Neural crest cell (in vitro differentiated cells): ENCODE measurements at regions not wholly inside any gene's neighbourhood (a gene's known extent, or its start where the extent isn't known, plus 50 kb on each side); places are given as distances from the start of the nearest gene placed in this dataset.

Experiments used
- DNase-seq: peaks from one replicate; pipeline ENCODE4 v3.0.0; 2021; ENCODE audit warnings: low read depth, mixed read lengths, low spot score
- H3K27ac Mint-ChIP-seq: one replicate; pipeline ENCODE4 v1.8.0; 2021; ENCODE audit warnings: mild to moderate bottlenecking, mixed read lengths; ENCODE audit not compliant: unreplicated experiment
- H3K27me3 Mint-ChIP-seq: 2 replicates; pipeline ENCODE4 v1.8.0; 2021; ENCODE audit warnings: low read depth, mild to moderate bottlenecking, mixed read lengths
- H3K36me3 Mint-ChIP-seq: 2 replicates; pipeline ENCODE4 v1.8.0; 2021; ENCODE audit warnings: low read depth, mild to moderate bottlenecking, mixed read lengths
- H3K4me1 Mint-ChIP-seq: 2 replicates; pipeline ENCODE4 v1.8.0; 2021; ENCODE audit warnings: mixed read lengths
- H3K4me3 Mint-ChIP-seq: one replicate; pipeline ENCODE4 v1.8.0; 2021; ENCODE audit warnings: mild to moderate bottlenecking, mixed read lengths
- H3K9me3 Mint-ChIP-seq: 2 replicates; pipeline ENCODE4 v1.8.0; 2021; ENCODE audit warnings: mixed read lengths
- TF ChIP-seq, protein P1 (sequence below): fragments of 200-600 bp; sonication (generic); conservative IDR thresholded peaks from 2 replicates; pipeline ENCODE4 v1.5.0; 2021; ENCODE audit warnings: antibody characterized with exemption, mild to moderate bottlenecking

DNA sequence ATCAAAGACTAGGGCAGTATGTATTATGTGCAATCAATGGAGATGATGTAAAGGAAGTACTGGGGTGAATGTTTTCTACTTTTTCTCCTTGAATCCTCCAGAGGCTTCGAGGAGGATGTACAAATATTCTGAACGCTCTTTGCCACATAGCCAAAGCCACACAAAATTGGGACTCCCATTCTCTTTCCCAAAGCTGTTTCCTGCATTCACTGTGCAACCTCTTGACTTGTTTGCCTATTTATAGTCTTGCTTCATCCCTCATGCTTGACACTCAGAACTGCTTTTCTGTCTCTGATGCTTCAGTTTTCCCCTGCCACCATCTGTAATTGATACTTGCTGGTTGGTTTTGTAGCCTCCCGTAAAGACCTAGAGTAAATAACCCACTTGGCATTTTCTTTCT, 208.2 kb upstream of the RBMS1 start:
- Mint-ChIP-seq H3K9me3 (peaks cover 3% of the 10 kb centered on the region), H3K36me3 (peaks cover 5% of the 10 kb centered on the region), H3K4me3 (no peak overlapping the region), H3K4me1 (peaks cover 46% of the 10 kb centered on the region), H3K27me3 (no peaks in the 10 kb centered on the region), H3K27ac (no peak overlapping the region)
- TF ChIP-seq, protein P1, sequence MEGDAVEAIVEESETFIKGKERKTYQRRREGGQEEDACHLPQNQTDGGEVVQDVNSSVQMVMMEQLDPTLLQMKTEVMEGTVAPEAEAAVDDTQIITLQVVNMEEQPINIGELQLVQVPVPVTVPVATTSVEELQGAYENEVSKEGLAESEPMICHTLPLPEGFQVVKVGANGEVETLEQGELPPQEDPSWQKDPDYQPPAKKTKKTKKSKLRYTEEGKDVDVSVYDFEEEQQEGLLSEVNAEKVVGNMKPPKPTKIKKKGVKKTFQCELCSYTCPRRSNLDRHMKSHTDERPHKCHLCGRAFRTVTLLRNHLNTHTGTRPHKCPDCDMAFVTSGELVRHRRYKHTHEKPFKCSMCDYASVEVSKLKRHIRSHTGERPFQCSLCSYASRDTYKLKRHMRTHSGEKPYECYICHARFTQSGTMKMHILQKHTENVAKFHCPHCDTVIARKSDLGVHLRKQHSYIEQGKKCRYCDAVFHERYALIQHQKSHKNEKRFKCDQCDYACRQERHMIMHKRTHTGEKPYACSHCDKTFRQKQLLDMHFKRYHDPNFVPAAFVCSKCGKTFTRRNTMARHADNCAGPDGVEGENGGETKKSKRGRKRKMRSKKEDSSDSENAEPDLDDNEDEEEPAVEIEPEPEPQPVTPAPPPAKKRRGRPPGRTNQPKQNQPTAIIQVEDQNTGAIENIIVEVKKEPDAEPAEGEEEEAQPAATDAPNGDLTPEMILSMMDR = no peak
- DNase-seq = no peak

DNA sequence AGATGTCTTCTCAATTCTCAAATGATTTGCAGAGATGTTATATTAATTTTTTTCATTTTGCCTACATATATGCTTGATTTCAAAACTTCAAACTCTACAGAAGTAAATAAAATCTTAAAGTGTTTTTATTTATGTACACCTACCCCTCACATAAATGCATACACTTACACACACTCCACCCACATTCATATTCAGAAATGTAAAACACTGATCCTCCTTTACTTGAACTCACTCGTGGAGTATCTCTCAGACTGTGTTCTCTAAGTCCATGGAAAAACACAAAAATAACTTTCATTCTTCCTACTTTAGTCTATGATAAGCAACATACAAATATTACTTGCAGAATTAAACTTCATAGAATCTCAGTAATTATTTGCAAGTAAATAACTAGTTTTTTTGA, 209.1 kb upstream of the RBMS1 start:
- H3K4me3 Mint-ChIP-seq = no peak overlapping the region
- no peak for DNase-seq
- peaks cover 10% of the 10 kb centered on the region for H3K9me3 Mint-ChIP-seq
- peaks cover 46% of the 10 kb centered on the region for H3K4me1 Mint-ChIP-seq
- H3K27me3 Mint-ChIP-seq = no peaks in the 10 kb centered on the region
- TF ChIP-seq, protein P1 = no peak
- H3K27ac Mint-ChIP-seq = peak overlapping the region; percentile 15
- H3K36me3 Mint-ChIP-seq = peaks cover 12% of the 10 kb centered on the region

DNA sequence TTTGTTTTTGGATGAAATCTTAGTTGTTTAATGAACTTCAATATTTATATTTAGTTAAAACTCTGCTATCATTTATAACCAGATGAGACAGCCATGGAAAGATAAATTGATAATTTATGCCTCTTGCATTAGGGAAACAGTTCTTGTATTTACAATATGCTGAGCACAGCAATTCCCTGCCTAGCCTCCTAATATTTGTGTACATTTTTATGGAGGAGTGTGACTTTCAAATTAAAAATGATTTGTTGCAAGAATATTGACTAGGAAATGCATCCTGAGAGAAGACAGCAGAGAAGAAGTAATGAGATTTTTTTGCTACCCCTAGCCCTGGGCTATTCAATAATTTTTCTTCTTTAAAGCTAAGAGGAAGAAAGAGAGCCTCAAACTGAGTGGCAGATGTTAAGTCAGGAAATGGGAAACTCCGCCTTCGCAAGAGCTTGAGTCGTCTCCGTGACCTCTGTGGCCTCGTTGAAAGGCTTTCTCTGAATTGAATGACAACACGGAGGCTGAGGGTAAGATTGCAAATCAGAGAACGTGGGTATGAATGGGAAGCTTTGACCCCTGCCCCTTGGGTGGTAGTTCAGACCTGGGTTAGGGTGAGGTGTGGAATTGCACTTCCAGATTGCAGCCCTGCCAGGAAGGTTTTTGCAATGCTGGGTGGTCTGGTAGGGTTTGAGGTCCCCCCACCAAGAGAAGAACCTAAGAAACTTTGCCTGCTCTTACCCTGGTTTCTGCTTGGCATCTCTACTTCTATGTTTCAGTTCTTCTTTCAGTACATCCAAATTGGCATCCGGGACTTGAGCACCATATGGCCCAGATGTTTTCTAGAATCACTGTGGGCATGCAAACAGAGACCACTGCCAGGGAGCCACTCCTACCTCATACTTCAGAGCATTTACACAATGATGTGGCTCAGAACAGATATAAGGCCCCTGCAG, 210.3 kb upstream of the RBMS1 start:
- peaks cover 46% of the 10 kb centered on the region for H3K4me1 Mint-ChIP-seq
- H3K27me3 Mint-ChIP-seq = no peaks in the 10 kb centered on the region
- DNase-seq = peak; percentile 44
- TF ChIP-seq, protein P1 = no peak
- peak overlapping the region; percentile 32 for H3K27ac Mint-ChIP-seq
- peaks cover 14% of the 10 kb centered on the region for H3K36me3 Mint-ChIP-seq
- H3K9me3 Mint-ChIP-seq = peaks cover 12% of the 10 kb centered on the region
- H3K4me3 Mint-ChIP-seq = peak overlapping the region; percentile 36

DNA sequence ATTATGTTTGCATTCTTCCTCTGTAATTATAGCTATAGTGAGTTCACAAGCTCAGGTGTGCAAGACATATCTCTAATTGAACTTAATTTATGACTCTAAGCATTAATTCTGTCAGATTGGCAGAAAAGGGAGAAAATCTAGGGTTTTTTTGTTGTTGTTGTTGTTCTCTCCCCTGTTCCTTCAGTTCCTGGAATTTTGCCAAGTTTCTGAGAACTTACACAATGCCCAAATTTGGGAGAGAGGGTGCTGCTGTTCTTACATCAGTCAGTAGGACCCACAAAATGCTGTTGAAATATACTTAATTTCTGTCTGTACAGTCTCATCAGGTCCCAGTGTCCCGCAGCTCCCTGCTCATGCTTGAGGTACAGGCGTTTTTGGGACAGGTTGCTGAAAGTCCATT, 221.8 kb upstream of the RBMS1 start:
- Mint-ChIP-seq H3K9me3 (peaks cover 7% of the 10 kb centered on the region), H3K4me1 (peaks cover 29% of the 10 kb centered on the region), H3K36me3 (peaks cover 8% of the 10 kb centered on the region), H3K27ac (no peak overlapping the region), H3K4me3 (no peak overlapping the region), H3K27me3 (no peaks in the 10 kb centered on the region)
- no peak for DNase-seq
- TF ChIP-seq, protein P1 = no peak

DNA sequence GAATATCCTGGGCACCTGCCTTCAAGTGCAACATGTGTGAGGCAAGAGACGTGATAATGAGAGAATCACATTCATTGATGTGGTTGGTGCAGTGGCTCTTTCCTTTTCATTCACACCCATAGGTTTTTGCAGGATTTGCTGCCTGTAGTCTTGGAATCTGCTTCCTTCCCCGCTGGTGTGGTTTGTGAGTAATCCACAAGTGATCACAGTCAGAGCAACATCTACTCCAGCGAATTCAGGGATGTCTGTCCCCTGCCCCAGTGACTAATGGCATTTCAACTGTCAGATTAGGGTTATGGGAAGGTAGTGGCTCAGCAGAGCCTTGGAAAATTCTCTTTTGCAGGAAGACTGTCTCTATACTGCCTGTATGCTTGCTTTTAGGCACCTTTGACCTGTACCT, 225.5 kb upstream of the RBMS1 start:
- H3K9me3 Mint-ChIP-seq = peaks cover 9% of the 10 kb centered on the region
- peaks cover 5% of the 10 kb centered on the region for H3K36me3 Mint-ChIP-seq
- DNase-seq = no peak
- TF ChIP-seq, protein P1 = no peak
- H3K27ac Mint-ChIP-seq = no peak overlapping the region
- no peak overlapping the region for H3K4me3 Mint-ChIP-seq
- no peaks in the 10 kb centered on the region for H3K27me3 Mint-ChIP-seq
- peaks cover 29% of the 10 kb centered on the region for H3K4me1 Mint-ChIP-seq
